ENCODE measurements at regions not wholly inside any gene's neighbourhood (a gene's known extent, or its start where the extent isn't known, plus 50 kb on each side); places are given as distances from the start of the nearest gene placed in this dataset.

- TF ChIP-seq CTCF (IDR thresholded peaks at IDR 0.05; ENCODE audit: low read depth, low read length): no peak
- TF ChIP-seq EZH2phosphoT487 (IDR thresholded peaks at IDR 0.05; ENCODE audit: low read depth): no peak
Measured at GRCh38 chr3:88621586-88621985, 471.8 kb downstream of the C3orf38 start.

Data from OCI-LY3 (cell line).